Stomach (tissue), 8 donors: ENCODE measurements at regions not wholly inside any gene's neighbourhood (a gene's known extent, or its start where the extent isn't known, plus 50 kb on each side); places are given as distances from the start of the nearest gene placed in this dataset.

Source experiments
- DNase-seq, 2 donors: peaks; one replicate each; pipeline versions ENCODE4 v3.0.0 to v3.0.0-alpha.2; 2013 to 2019
- H3K27ac ChIP-seq, 5 donors: fragments of 200-600 bp in 4 of 5; sonication (generic) in 4 of 5; one replicate each; pipeline ENCODE4 v1.5.1; 2013 to 2019; ENCODE audit warnings: mild to moderate bottlenecking in 1 of 5, moderate library complexity in 1 of 5
- H3K27me3 ChIP-seq, 3 donors: fragments of 200-600 bp; sonication (generic); one replicate each; pipeline ENCODE4 v1.5.1; 2017 to 2019; ENCODE audit warnings: mixed run types in 1 of 3
- H3K36me3 ChIP-seq, 4 donors: fragments of 200-600 bp; sonication (generic); 1 replicate in 3 of 4; 2 replicates in 1 of 4; pipeline ENCODE4 v1.5.1; 2016 to 2019
- H3K4me1 ChIP-seq, 4 donors: fragments of 200-600 bp; sonication (generic); one replicate each; pipeline ENCODE4 v1.5.1; 2016 to 2019
- H3K4me3 ChIP-seq, 4 donors: fragments of 200-600 bp; sonication (generic) in 3 of 4; one replicate each; pipeline ENCODE4 v1.5.1; 2016 to 2019; ENCODE audit warnings: mild to moderate bottlenecking in 1 of 4
- H3K9me3 ChIP-seq, 4 donors: fragments of 200-600 bp; sonication (generic); one replicate each; pipeline ENCODE4 v1.5.1; 2016 to 2019
- EP300 ChIP-seq: sonication (generic); formaldehyde crosslinking; IDR thresholded peaks from one replicate; pipeline ENCODE4 v1.6.1; 2017; ENCODE audit warnings: antibody characterized with exemption
- POLR2A ChIP-seq, 4 donors: fragments of 450-650 bp; IDR thresholded peaks; one replicate each; pipeline ENCODE4 v1.6.1; 2016; ENCODE audit warnings: antibody characterized with exemption in 4 of 4, control low read depth in 2 of 4, mild to moderate bottlenecking in 1 of 4, moderate library complexity in 1 of 4
- POLR2AphosphoS5 ChIP-seq, 3 donors: sonication (generic); formaldehyde crosslinking; IDR thresholded peaks; one replicate each; pipeline ENCODE4 v1.6.1; 2016; ENCODE audit warnings: antibody characterized with exemption in 3 of 3
- WGBS, 5 donors: extraction: QIAGEN DNeasy Blood & Tissue Kit in 3 of 5; methylation state at CpG; one replicate each; pipeline versions ENCODE4 v1.1.5 to v1.1.7; 2013 to 2018; 5-methylcytosine and 5-hydroxymethylcytosine counted together
- intact Hi-C: fragments of 100-400 bp; cut with DNase I; formaldehyde crosslinking; loops from one replicate; pipeline ENCODE4 v1.15.1; 2023; ENCODE audit warnings: low total_unique reads
- TF ChIP-seq, protein P1 (sequence below), 7 experiments: fragments of 450-650 bp in 4 of 7; fragments of 200-600 bp in 3 of 7; sonication (generic) in 3 of 7; IDR thresholded peaks; one replicate each; pipeline ENCODE4 v1.5.1; 2016 to 2019; ENCODE audit warnings: antibody characterized with exemption in 7 of 7, control low read depth in 2 of 7, mild to moderate bottlenecking in 1 of 7
- donor health status: healthy with polysubstance abuse.
- donor health status: Bipolar disorder and iron deficiency.
- donor health status: healthy.

DNA sequence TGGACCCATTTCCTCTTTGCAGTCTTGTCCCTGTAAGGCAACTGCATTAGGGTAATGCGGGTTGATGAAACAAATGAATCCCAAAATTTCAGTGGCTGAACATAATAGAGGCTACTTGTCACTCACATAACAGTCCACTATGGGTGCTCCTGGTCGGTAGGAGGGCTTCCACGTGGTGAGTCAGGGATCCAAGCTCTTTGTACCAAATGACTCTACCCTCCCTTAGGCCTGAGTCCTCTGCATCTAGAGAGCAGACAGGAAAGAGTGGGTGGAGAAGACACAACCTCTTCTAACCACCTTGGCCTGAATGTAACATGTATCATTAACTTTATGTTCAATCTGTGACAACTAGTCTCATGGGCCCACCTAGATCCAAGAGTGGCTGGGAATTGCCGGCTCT is 86.2 kb upstream of the HAAO start:
- no peaks in the 10 kb centered on the region for H3K36me3 ChIP-seq
- no peaks in the 10 kb centered on the region for H3K9me3 ChIP-seq
- TF ChIP-seq, protein P1, sequence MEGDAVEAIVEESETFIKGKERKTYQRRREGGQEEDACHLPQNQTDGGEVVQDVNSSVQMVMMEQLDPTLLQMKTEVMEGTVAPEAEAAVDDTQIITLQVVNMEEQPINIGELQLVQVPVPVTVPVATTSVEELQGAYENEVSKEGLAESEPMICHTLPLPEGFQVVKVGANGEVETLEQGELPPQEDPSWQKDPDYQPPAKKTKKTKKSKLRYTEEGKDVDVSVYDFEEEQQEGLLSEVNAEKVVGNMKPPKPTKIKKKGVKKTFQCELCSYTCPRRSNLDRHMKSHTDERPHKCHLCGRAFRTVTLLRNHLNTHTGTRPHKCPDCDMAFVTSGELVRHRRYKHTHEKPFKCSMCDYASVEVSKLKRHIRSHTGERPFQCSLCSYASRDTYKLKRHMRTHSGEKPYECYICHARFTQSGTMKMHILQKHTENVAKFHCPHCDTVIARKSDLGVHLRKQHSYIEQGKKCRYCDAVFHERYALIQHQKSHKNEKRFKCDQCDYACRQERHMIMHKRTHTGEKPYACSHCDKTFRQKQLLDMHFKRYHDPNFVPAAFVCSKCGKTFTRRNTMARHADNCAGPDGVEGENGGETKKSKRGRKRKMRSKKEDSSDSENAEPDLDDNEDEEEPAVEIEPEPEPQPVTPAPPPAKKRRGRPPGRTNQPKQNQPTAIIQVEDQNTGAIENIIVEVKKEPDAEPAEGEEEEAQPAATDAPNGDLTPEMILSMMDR (IDR thresholded peaks at IDR 0.05) = no peak
- TF ChIP-seq POLR2A (IDR thresholded peaks at IDR 0.05) = no peak
- no peak for TF ChIP-seq POLR2AphosphoS5 (IDR thresholded peaks at IDR 0.05)
- no peak for TF ChIP-seq EP300
- peak overlapping the region in 4 of 5 donors; percentile 3 to 85 (median 57) for H3K27ac ChIP-seq
- peaks cover 30 to 51% (median 42%) of the 10 kb centered on the region in 4 donors for H3K4me1 ChIP-seq
- no peak for DNase-seq
- WGBS, 5 donors = 83 to 91% (median 89%) methylated on average over 4 of the region's 4 CpGs
- H3K27me3 ChIP-seq = no peaks in the 10 kb centered on the region
- intact Hi-C loops = no loop called here
- no peak overlapping the region for H3K4me3 ChIP-seq

DNA sequence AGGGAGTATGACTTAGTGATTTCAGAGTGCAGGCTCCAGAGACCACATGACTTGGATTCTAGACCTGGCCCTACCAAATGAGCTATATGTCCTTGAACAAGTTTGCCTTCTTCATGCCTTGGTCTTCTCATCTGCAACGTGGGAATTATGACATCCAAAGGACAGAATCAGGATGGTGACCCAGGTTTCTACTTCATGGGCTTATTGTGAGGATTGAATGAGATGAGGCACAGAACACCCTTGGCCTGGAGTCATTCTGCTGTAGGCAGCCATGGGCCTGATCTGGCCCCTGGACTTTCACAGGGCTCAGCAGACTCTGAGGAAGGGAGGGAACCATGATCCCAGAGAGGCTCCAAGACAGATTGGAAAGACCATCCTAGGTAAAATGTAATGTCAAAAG is 85.6 kb upstream of the HAAO start:
- Histone ChIP-seq H3K4me1 (peaks cover 34 to 51% (median 43%) of the 10 kb centered on the region in 4 donors), H3K4me3 (no peak overlapping the region), H3K36me3 (no peaks in the 10 kb centered on the region), H3K9me3 (no peaks in the 10 kb centered on the region), H3K27me3 (no peaks in the 10 kb centered on the region), H3K27ac (peak overlapping the region in 3 of 5 donors; percentile 8 to 85 (median 52))
- 85 to 100% (median 90%) methylated on average over 1 of the region's 1 CpG for WGBS, 5 donors
- intact Hi-C loops = no loop called here
- no peak for DNase-seq
- TF ChIP-seq, protein P1 (IDR thresholded peaks at IDR 0.05) = no peak
- TF ChIP-seq EP300 = no peak
- no peak for TF ChIP-seq POLR2AphosphoS5 (IDR thresholded peaks at IDR 0.05)
- no peak for TF ChIP-seq POLR2A (IDR thresholded peaks at IDR 0.05)

DNA sequence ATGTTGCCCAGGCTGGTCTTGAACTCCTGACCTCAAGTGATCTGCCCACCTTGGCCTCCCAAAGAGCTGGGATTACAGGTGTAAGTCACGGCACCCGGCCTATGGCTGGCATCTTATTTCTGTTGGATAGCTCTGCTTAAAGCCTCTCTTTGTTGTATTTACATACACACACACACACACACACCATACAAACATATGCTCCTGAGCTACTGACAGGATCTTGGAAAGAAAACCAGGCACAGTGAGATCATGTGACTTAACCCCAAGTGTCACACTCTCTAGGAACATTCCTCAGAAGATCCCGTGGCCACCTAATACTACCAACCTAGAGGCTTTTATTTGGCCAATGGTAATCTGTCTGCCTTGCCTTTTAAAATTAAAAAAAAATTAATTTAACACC is 85.1 kb upstream of the HAAO start:
- TF ChIP-seq POLR2AphosphoS5 (IDR thresholded peaks at IDR 0.05) = no peak
- no peak for TF ChIP-seq POLR2A (IDR thresholded peaks at IDR 0.05)
- TF ChIP-seq EP300 = no peak
- TF ChIP-seq, protein P1 (IDR thresholded peaks at IDR 0.05) = no peak
- no peaks in the 10 kb centered on the region for H3K9me3 ChIP-seq
- WGBS, 5 donors = 37 to 54% (median 51%) methylated on average over 3 of the region's 3 CpGs
- peaks cover 34 to 51% (median 43%) of the 10 kb centered on the region in 4 donors for H3K4me1 ChIP-seq
- H3K4me3 ChIP-seq = no peak overlapping the region
- H3K27me3 ChIP-seq = no peaks in the 10 kb centered on the region
- intact Hi-C loops = no loop called here
- no peak for DNase-seq
- peak overlapping the region in 2 of 5 donors; percentile 8 to 85 for H3K27ac ChIP-seq
- H3K36me3 ChIP-seq = no peaks in the 10 kb centered on the region

- no peak for TF ChIP-seq POLR2AphosphoS5 (IDR thresholded peaks at IDR 0.05)
- no peak for TF ChIP-seq EP300
- TF ChIP-seq, protein P1 (IDR thresholded peaks at IDR 0.05) = no peak
- TF ChIP-seq POLR2A (IDR thresholded peaks at IDR 0.05) = no peak
Measured at GRCh38 chr2:42876326-42876751, 84.0 kb upstream of the HAAO start.

More at GRCh38 chr2:42876326-42876751, 84.0 kb upstream of the HAAO start:
- DNase-seq = peak in 1 of 2 donors; percentile 80
- Histone ChIP-seq H3K27ac (peak overlapping the region; percentile 51 to 85 (median 78)), H3K27me3 (no peaks in the 10 kb centered on the region), H3K4me3 (no peak overlapping the region), H3K4me1 (peaks cover 34 to 51% (median 43%) of the 10 kb centered on the region in 4 donors), H3K9me3 (no peaks in the 10 kb centered on the region), H3K36me3 (no peaks in the 10 kb centered on the region)
- intact Hi-C loops = no loop called here
- whole genome bisulfite sequencing, 5 donors = 59 to 83% (median 72%) methylated on average over 11 of the region's 11 CpGs
